Parathyroid adenoma (tissue), 2 donors: ENCODE measurements at regions not wholly inside any gene's neighbourhood (a gene's known extent, or its start where the extent isn't known, plus 50 kb on each side); places are given as distances from the start of the nearest gene placed in this dataset.

ENCODE experiments used
- H2AFZ ChIP-seq: fragments of 300-600 bp; sonication (generic); one replicate; pipeline ENCODE4 v1.7.0; 2017; ENCODE audit warnings: antibody characterized with exemption, mild to moderate bottlenecking
- H3K27ac ChIP-seq: fragments of 300-600 bp; sonication (generic); one replicate; pipeline ENCODE4 v1.7.0; 2017
- H3K27me3 ChIP-seq: fragments of 300-600 bp; sonication (generic); one replicate; pipeline ENCODE4 v1.7.0; 2017; ENCODE audit warnings: low read length; ENCODE audit not compliant: control insufficient read depth, insufficient read depth
- H3K36me3 ChIP-seq: fragments of 300-600 bp; sonication (generic); one replicate; pipeline ENCODE4 v1.7.0; 2017; ENCODE audit warnings: low read length; ENCODE audit not compliant: control insufficient read depth, insufficient read depth
- H3K4me1 ChIP-seq: fragments of 300-600 bp; sonication (generic); one replicate; pipeline ENCODE4 v1.7.0; 2017; ENCODE audit warnings: control low read depth
- H3K4me2 ChIP-seq: fragments of 300-600 bp; sonication (generic); one replicate; pipeline ENCODE4 v1.7.0; 2017; ENCODE audit warnings: low read length
- H3K4me3 ChIP-seq: fragments of 300-600 bp; sonication (generic); one replicate; pipeline ENCODE4 v1.7.0; 2017; ENCODE audit warnings: low read depth, low read length
- H3K79me2 ChIP-seq: fragments of 300-600 bp; sonication (generic); one replicate; pipeline ENCODE4 v1.7.0; 2017; ENCODE audit warnings: control low read depth
- H3K9ac ChIP-seq: fragments of 300-600 bp; sonication (generic); one replicate; pipeline ENCODE4 v1.7.0; 2017; ENCODE audit warnings: mild to moderate bottlenecking
- H3K9me3 ChIP-seq: fragments of 300-600 bp; sonication (generic); one replicate; pipeline ENCODE4 v1.7.0; 2017; ENCODE audit warnings: low read length; ENCODE audit not compliant: control insufficient read depth
- CTCF ChIP-seq: fragments of 300-600 bp; sonication (generic); IDR thresholded peaks from one replicate; pipeline ENCODE4 v1.7.0; 2017; ENCODE audit warnings: antibody characterized with exemption, mild to moderate bottlenecking
- donor health status: primary hyperparathyroidism.

DNA sequence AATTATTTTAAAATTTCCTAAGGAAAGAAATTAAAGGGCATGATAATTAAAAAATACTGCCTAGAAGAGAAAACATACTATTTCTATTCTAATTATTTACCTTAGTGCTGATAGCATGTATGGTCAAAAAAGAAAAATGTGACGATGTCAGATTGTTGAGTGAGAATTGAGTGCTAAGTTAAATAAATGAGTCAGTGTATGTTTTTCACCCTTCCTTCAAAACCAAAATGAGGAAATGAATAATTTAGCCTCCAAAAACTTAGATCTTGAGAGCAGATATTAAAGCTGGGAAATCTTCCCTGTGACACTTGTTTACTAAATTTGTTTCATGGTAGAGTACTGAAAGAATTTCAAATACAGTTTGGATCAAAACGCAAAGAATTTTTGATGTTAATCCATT, 58.6 kb upstream of the NYAP2 start:
- no peaks in the 10 kb centered on the region for H3K9me3 ChIP-seq
- no peak for TF ChIP-seq CTCF

DNA sequence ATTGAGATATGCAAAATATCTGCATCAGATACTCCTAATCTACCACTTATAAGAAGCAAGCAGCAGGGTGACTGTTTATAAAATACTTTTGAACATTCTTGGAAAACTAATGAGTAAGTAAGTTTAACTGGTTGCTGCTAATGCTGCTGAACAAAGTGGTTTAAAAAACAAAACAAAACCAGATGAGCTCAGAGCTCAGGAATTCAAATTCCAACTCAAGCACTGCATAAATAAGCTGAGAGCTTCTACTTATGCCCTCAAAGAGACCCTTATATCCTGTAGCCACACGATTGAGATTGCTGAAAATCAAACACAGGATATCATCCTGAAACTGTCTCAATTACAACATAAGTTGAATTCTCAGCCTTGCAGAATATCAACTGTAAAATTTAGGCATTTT, 62.3 kb upstream of the NYAP2 start:
- H2AFZ ChIP-seq: no peak overlapping the region
- H3K27me3 ChIP-seq: no peaks in the 10 kb centered on the region
- H3K27ac ChIP-seq: no peak overlapping the region
- H3K9me3 ChIP-seq: no peaks in the 10 kb centered on the region
- H3K4me2 ChIP-seq: no peak overlapping the region
- no peaks in the 10 kb centered on the region for H3K79me2 ChIP-seq
- H3K4me1 ChIP-seq: no peaks in the 10 kb centered on the region
- TF ChIP-seq CTCF: no peak
- H3K4me3 ChIP-seq: no peak overlapping the region
- no peaks in the 10 kb centered on the region for H3K36me3 ChIP-seq
- H3K9ac ChIP-seq: no peak overlapping the region

More for the DNA sequence above, 58.6 kb upstream of the NYAP2 start:
- no peak overlapping the region for H3K4me3 ChIP-seq
- H2AFZ ChIP-seq: no peak overlapping the region
- no peak overlapping the region for H3K4me2 ChIP-seq
- no peaks in the 10 kb centered on the region for H3K4me1 ChIP-seq
- no peak overlapping the region for H3K9ac ChIP-seq
- H3K27me3 ChIP-seq: no peaks in the 10 kb centered on the region
- no peaks in the 10 kb centered on the region for H3K36me3 ChIP-seq
- no peak overlapping the region for H3K27ac ChIP-seq
- H3K79me2 ChIP-seq: no peaks in the 10 kb centered on the region

DNA sequence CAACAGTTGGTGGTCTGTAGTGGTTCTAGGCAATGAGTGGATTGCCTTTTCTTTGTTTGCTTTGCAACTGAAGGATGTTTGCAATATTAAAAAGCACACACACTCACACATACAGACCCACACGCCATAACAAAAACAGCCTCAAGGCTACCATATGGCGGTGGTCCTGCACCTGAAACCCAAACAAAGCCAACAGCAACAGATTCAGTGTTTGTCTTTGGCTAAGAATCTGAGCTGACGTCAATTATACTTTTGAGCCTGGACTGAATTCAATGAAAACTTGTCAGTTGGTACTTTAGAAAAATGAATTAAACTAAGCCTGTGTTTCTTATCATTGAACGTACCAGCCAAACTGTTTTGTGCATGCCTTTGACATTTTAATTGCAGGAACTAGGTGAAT, 65.0 kb upstream of the NYAP2 start:
- Histone ChIP-seq H3K27me3 (no peaks in the 10 kb centered on the region), H3K4me3 (no peak overlapping the region), H3K27ac (no peak overlapping the region), H3K4me1 (no peaks in the 10 kb centered on the region), H3K79me2 (no peaks in the 10 kb centered on the region), H3K36me3 (no peaks in the 10 kb centered on the region), H2AFZ (no peak overlapping the region), H3K4me2 (no peak overlapping the region), H3K9ac (no peak overlapping the region), H3K9me3 (no peaks in the 10 kb centered on the region)
- no peak for TF ChIP-seq CTCF

DNA sequence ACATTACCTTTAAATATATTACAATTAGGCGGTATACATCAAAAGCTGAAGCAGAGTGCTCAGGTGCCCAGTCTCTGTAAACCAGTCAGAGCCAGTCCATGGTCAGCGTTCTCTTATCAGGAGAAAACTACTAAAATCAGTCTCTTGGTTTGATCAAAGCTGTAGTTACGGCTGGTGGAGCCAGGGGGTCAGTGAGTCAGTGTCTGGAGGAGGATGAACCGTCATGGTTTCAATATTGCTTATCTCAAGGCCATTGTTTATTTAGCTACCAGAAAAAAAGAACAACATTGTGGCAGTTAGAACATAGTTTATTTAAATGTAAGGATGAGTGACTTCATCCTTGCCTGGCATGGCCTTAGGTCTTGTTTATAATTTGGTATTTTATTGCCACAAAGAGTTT, 71.3 kb upstream of the NYAP2 start:
- H3K4me3 ChIP-seq: no peak overlapping the region
- H3K27ac ChIP-seq: no peak overlapping the region
- no peaks in the 10 kb centered on the region for H3K4me1 ChIP-seq
- H2AFZ ChIP-seq: no peak overlapping the region
- TF ChIP-seq CTCF: no peak
- no peak overlapping the region for H3K4me2 ChIP-seq
- no peaks in the 10 kb centered on the region for H3K27me3 ChIP-seq
- H3K36me3 ChIP-seq: no peaks in the 10 kb centered on the region
- no peaks in the 10 kb centered on the region for H3K79me2 ChIP-seq
- no peaks in the 10 kb centered on the region for H3K9me3 ChIP-seq
- no peak overlapping the region for H3K9ac ChIP-seq

DNA sequence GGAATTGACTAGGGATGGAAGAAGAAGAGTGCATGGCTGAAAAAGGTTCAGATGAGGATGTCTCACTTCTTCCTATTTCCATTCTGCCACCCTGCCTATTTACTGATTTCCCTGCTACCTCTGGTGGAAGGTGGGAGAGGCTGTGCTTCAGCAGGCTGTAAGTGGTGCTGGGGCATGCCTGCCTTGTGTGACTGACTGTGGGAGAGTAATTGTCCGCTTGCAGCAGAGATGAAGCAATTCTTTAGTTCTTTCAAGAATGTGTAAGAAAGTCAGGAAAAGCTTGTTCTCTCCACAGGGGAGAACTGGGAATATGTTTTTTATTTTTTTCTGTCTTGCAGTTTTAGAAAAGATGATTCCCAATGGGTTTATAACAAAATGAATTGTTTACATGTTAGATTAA, 72.5 kb upstream of the NYAP2 start:
- TF ChIP-seq CTCF: no peak
- Histone ChIP-seq H3K4me3 (no peak overlapping the region), H3K4me1 (no peaks in the 10 kb centered on the region), H3K27me3 (no peaks in the 10 kb centered on the region), H3K4me2 (no peak overlapping the region), H3K79me2 (no peaks in the 10 kb centered on the region), H3K27ac (no peak overlapping the region), H3K9me3 (no peaks in the 10 kb centered on the region), H3K9ac (no peak overlapping the region), H2AFZ (no peak overlapping the region), H3K36me3 (no peaks in the 10 kb centered on the region)
